SW 1271 (cell line): ENCODE measurements at regions not wholly inside any gene's neighbourhood (a gene's known extent, or its start where the extent isn't known, plus 50 kb on each side); places are given as distances from the start of the nearest gene placed in this dataset.

Experiments
- DNase-seq, 2 experiments: peaks; one replicate each; lab custom pipeline; 2025; lab: John Stamatoyannopoulos, UW

GRCh38 chr3:72375237-72376076 lies 472.8 kb downstream of the SHQ1 start:
- no peak for DNase-seq

DNA sequence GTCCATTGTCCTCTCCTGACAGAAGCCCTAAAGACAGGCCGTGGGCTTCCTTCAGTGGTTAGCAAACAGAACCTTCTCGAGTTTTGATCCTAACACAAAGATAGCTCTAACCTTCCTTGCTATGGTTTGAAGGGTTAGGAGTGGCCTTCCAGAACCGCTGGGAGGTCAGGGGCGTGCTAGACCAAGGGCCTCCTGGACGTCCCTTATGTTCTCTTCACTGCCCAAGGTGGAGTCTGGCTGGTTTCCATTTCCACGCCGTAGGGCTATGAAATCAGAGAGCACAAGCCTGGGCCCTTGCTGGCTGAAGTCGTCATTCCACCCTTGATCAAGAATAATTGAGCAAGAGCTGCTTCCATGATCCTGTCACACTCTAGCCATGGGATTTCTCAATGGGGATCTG lies 475.1 kb downstream of the SHQ1 start:
- no peak for DNase-seq

DNA sequence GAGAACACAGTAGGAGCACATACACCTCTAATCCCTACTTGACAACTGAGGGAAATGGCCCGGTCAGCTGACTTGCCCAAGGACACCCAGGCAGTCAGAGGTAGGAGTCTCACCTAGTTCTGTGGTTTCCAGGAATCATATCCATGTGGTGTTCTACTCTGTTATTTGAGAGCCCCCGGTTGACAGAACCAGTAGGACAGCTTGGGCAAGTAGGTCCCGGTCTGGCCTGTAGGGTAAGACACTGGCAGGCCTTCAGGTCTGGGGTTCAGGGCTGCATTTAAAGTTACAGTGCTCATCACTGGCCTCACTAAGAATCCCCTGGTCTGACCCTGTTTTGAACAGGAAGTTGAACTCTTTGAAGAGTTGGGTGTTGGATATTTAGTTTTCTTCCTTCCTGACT lies 476.1 kb downstream of the SHQ1 start:
- no peak for DNase-seq

DNA sequence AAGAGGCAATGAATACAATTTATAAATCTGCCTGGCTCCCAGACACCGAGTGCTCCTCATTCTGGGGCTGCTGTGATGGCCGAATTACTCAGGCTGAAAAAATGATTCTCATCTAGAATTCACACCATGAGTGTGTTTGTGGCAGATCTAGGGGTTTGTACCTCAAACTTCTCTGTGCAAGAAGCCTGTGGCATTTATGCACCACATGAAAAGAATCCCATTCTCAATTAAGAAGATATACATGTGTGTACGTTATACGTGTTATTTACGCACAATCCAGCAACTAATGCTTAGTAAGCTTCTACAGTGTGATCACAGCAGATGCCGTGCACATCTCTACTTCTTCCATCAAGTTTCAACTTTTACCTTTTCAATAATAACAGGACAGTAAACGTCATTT lies 476.8 kb downstream of the SHQ1 start:
- no peak for DNase-seq

GRCh38 chr3:72370947-72371346 lies 477.3 kb downstream of the SHQ1 start:
- DNase-seq = no peak

DNA sequence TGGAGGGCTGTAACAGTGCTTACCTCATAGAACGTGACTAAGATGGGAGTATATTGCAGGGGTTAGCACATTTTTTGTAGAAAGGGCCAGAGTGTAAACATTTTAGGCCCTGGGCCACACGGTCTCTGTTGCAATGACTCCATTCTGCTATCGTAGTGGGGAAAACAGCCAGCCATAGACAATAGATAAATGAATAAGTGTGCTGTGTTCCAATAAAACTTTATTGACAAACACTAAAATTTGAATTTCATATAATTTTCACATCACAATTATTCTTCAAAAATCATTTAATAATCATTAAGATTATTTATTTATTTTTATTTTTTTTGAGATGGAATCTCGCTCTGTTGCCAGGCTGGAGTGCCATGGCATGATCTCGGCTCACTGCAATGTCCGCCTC lies 478.6 kb downstream of the SHQ1 start:
- DNase-seq = no peak

GRCh38 chr3:72368331-72368975 lies 479.8 kb downstream of the SHQ1 start:
- no peak for DNase-seq

- no peak for DNase-seq
Measured at GRCh38 chr3:72361990-72362389, 486.3 kb downstream of the SHQ1 start.

DNA sequence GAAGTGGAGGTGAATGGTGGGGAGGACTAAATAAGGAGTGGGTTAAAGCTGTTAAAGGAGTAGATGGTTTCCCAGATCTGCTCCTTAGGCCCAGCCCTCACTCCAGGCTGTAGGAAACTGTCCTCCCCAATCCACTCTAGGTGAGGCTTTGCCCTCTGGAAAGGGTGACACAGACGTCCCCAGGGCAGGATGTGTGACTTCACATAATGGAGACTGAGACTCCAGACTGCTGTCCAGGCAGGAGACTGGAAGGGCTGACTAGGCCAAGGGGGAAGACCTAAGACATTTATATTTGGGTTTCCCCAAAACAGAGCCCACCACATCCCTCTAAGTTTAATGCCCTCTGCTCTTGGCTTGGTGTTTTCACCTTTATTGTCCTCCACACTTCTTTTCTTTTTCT lies 488.5 kb downstream of the SHQ1 start:
- DNase-seq = no peak

DNA sequence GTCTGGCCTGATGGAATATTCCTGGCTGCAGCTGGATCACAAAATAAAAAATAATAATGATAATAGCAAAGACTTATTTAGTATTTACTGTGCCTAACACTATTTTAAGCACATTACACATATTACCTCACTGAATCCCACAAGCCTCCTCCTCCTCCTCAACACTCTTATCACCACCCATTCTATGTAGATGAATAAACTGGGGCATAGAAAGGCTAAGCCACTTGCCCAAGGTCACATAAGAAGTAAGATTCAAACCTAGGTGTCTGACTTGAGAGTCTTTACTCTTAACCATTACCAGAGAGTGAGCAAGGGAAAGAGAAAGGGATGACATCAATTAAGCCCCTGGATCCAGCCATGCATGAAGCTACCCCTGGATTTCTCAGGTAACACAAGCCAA lies 493.1 kb downstream of the SHQ1 start:
- DNase-seq = no peak

GRCh38 chr3:72354486-72354885 lies 493.8 kb downstream of the SHQ1 start:
- no peak for DNase-seq

DNA sequence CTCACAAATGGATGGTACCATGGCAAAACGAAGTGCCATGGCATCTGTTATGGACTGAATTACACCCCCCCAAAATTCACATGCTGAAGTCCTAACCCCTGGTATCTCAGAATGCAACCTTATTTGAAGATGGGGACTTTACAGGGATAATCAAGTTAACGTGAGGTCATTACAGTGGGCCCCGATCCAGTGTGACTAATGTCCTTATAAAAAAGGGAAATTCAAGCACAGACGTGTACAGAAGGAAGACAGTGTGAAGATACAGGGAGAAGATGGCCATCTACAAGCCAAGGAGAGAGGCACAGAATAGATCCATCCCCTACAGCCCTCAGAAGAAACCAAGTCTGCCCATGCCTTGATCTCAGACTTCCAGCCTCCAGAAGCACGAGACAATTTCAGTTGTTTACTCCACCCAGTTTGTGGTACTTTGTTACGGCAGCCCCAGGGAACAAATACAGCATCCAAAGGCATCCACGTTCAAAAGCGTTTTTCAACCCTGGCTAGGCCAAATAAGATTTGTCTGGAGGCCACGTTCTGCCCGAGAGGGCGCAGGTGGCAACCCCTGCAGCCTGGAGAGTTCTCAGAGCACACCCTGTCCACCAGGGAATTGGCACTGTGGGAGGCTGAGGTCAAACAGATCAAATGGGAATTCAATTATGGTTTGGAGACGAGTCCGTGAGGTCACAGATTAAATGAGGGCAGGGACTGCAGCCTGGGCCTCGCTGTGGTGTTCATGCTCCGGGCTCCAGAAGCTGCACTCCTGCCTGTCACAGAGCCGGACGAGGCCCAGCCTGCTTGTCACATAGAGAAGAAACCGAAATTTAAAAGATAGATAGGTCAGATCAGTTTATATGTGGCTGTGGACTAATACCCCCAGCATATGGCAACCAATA lies 494.8 kb downstream of the SHQ1 start:
- no peak for DNase-seq

- no peak for DNase-seq
Measured at GRCh38 chr3:72352176-72352575, 496.1 kb downstream of the SHQ1 start.

DNA sequence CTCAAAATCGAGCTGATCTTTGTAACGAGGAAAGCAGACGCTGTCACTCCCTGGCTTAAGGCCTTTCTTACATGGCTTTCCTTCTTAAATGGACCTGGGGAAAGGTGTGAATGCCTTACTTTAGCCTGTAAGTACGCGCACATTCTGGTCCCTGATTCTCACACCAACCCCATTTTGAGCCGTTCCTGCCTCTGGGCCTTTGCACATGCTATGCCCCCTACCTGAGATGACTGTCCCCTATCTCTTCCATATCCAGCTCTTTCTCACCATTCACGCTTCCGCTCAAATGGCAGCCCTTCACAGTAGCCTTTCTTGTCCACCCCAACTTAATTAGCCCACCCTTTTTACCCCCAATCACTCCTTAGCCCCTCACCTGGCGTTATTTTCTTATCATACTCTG lies 496.7 kb downstream of the SHQ1 start:
- DNase-seq = no peak

DNA sequence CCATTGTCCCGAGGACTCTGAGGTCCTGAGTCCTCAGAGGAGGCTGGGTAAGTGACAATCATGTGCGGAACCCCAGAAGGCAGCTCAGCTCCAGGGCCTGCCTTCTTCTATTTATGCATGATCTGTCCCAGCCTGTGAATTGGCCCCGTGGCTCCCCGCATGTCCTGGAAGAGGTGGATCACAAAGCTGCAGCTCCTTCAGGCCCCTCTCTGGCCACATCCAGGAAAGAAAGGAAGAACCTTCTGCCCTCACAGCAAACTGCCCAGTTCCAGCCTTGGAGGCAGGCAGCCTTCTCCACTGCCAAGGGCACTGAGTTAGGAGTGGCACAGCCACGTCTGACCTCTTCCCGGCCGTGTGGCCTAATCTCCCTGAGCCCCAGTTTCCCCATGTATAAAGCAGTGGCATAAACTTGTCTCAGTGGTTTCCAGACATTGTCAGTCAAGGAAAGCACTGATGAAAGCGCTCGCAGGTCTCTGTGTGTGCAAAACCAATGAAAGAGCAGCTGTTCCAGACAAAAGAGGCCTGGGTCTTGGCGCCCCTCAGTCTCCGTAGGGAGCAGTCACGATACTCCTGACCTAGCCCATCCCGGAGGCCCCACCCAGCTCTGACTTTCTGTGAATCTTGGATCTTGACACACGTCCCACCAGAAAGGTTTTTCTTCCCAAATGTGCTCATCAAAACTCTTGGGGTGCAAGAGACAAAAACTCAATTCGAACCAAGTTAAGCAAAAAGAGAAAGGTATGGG lies 497.3 kb downstream of the SHQ1 start:
- no peak for DNase-seq

DNA sequence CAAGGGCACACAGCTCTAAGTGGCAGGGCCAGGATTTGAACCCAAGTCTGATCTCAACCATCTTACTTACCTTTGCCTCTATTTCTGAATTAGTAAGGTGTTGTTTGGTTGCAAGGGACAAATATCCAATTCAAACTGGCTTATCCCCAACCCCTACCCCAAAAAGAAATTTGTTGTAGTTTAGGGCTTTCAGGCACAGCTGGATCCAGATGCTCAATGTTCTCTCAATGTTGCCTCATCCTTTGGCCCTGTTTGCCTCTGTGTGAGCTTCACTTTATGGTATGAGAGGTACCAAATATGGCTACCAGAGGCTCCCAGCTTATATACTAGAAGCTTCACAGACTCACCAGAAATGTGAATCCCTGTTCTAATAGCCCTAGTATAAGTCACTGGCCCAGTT lies 499.9 kb downstream of the SHQ1 start:
- DNase-seq = no peak

- no peak for DNase-seq
Measured at GRCh38 chr3:72347819-72348319, 500.4 kb downstream of the SHQ1 start.

DNA sequence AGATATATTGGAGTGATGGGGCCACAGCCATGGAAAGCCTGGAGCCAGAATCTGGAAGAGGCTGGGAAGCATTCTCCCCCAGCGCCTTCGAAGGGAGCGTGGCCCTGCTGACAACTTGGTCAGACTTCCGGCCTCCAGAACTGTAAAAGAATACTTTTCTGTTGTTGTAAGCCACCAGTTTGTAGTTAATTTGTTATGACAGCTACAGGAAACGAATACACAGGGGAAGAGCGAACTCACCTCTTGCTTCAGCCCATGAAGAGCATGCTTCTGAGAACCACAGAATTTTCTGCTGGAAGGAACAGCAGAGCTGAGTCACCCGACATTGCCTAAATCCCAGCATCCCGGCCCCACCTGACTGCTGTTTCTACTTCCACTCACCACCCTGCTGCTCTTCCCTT lies 501.7 kb downstream of the SHQ1 start:
- no peak for DNase-seq

DNA sequence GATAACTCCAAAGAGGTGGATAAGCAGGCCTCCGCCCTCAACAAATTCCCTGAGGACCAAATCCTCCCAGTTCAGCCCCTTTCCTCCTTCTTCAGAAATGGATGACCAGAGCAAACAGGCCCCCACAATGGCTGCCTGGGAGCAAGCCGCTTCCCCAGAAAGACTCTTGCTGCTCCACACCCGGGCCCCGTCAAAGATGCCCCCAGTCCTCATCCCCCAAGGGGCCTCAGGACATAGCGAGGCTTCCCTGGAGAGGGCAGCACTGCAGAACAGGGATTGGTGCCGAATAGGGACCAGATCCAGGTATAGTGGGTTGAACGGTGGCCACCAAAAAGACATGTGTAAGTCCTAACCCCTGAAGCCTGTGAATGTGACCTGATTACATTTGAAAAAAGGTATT lies 502.3 kb downstream of the SHQ1 start:
- no peak for DNase-seq

GRCh38 chr3:72345237-72345878 lies 502.9 kb downstream of the SHQ1 start:
- no peak for DNase-seq

DNA sequence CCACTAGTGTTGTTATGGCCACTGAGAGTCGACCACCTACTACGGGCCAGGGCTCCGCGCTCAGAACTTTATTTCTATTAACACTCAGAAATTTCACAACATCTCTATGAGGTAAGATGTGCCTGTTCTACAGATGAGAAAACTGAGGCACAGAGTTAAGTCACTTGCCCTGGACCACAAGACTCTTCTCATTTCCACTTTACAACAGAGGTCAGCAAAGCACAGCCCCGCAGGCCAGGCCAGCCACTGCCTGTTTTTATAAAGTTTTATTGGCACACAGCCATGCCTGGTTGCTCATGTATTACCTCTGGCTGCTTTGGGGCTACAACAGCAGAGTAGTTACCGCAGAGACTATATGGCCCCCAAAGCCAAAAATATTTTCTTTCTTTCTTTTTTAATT lies 503.6 kb downstream of the SHQ1 start:
- no peak for DNase-seq
